ENCODE measurements at regions not wholly inside any gene's neighbourhood (a gene's known extent, or its start where the extent isn't known, plus 50 kb on each side); places are given as distances from the start of the nearest gene placed in this dataset.

GRCh38 chr11:128361451-128362020 is 225.8 kb downstream of the ETS1 start:
- TF ChIP-seq CSDC2 (CRISPR knock-in tag; IDR thresholded peaks at IDR 0.05) (no peak), ZFP3 (CRISPR knock-in tag; IDR thresholded peaks at IDR 0.05) (no peak), TOX (CRISPR knock-in tag; IDR thresholded peaks at IDR 0.05; ENCODE audit: borderline replicate concordance) (no peak), POU6F1 (CRISPR knock-in tag; IDR thresholded peaks at IDR 0.05; ENCODE audit: borderline replicate concordance, low read depth) (no peak), ZNF70 (CRISPR knock-in tag; IDR thresholded peaks at IDR 0.05) (no peak), PPARA (CRISPR knock-in tag; IDR thresholded peaks at IDR 0.05; ENCODE audit: borderline replicate concordance) (no peak), RARB (CRISPR knock-in tag; IDR thresholded peaks at IDR 0.05) (no peak), ZNF8 (CRISPR knock-in tag; IDR thresholded peaks at IDR 0.05) (no peak), ZNF565 (CRISPR knock-in tag; conservative IDR thresholded peaks at IDR 0.05; ENCODE audit: low read depth) (no peak), SNAI2 (CRISPR knock-in tag; IDR thresholded peaks at IDR 0.05) (no peak)
- TF ChIP-seq, protein P1, sequence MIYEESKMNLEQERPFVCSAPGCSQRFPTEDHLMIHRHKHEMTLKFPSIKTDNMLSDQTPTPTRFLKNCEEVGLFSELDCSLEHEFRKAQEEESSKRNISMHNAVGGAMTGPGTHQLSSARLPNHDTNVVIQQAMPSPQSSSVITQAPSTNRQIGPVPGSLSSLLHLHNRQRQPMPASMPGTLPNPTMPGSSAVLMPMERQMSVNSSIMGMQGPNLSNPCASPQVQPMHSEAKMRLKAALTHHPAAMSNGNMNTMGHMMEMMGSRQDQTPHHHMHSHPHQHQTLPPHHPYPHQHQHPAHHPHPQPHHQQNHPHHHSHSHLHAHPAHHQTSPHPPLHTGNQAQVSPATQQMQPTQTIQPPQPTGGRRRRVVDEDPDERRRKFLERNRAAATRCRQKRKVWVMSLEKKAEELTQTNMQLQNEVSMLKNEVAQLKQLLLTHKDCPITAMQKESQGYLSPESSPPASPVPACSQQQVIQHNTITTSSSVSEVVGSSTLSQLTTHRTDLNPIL (CRISPR knock-in tag; IDR thresholded peaks at IDR 0.05; ENCODE audit: low read depth), result no peak
